Fibroblast of pulmonary artery (primary cell): ENCODE measurements at regions not wholly inside any gene's neighbourhood (a gene's known extent, or its start where the extent isn't known, plus 50 kb on each side); places are given as distances from the start of the nearest gene placed in this dataset.
A peak's percentile ranks its signal among the peaks of the same experiment; 100 is the strongest.

Source experiments
- DNase-seq: peaks from one replicate; pipeline ENCODE4 v3.0.0-alpha.2; 2010; ENCODE audit warnings: low read depth
- H3K4me3 ChIP-seq: replicated peaks from 2 replicates; pipeline ENCODE4 v1.5.1; 2011; ENCODE audit warnings: low read depth, mild to moderate bottlenecking, control low read depth, low read length, moderate library complexity
- TF ChIP-seq, protein P1 (sequence below): IDR thresholded peaks from 2 replicates; pipeline ENCODE4 v1.5.1; 2011; ENCODE audit warnings: mild to moderate bottlenecking, control low read depth, low read length, inconsistent platforms; ENCODE audit errors: missing control alignments

DNA sequence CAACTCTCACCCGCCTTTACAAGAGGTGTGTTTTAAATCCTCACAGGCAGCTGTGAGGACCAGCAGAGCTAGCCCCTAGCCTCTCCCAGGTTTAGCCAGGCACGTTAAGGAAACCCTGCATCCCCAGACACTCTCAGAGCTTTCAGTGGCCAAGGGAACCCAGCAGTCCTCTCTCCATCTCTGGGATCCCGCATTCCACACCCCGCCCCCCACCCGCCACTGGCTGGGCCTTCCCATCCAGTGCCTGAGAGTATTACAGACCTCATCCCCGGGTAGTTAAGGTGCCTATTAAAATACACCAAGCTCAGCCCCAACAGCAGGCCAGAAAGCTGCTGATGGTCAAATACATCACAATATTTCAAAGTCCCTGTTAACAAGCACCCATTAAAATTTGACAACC, 256.2 kb downstream of the BCOR start:
- DNase-seq, result no peak
- no peak overlapping the region for H3K4me3 ChIP-seq
- TF ChIP-seq, protein P1, sequence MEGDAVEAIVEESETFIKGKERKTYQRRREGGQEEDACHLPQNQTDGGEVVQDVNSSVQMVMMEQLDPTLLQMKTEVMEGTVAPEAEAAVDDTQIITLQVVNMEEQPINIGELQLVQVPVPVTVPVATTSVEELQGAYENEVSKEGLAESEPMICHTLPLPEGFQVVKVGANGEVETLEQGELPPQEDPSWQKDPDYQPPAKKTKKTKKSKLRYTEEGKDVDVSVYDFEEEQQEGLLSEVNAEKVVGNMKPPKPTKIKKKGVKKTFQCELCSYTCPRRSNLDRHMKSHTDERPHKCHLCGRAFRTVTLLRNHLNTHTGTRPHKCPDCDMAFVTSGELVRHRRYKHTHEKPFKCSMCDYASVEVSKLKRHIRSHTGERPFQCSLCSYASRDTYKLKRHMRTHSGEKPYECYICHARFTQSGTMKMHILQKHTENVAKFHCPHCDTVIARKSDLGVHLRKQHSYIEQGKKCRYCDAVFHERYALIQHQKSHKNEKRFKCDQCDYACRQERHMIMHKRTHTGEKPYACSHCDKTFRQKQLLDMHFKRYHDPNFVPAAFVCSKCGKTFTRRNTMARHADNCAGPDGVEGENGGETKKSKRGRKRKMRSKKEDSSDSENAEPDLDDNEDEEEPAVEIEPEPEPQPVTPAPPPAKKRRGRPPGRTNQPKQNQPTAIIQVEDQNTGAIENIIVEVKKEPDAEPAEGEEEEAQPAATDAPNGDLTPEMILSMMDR, result no peak

DNA sequence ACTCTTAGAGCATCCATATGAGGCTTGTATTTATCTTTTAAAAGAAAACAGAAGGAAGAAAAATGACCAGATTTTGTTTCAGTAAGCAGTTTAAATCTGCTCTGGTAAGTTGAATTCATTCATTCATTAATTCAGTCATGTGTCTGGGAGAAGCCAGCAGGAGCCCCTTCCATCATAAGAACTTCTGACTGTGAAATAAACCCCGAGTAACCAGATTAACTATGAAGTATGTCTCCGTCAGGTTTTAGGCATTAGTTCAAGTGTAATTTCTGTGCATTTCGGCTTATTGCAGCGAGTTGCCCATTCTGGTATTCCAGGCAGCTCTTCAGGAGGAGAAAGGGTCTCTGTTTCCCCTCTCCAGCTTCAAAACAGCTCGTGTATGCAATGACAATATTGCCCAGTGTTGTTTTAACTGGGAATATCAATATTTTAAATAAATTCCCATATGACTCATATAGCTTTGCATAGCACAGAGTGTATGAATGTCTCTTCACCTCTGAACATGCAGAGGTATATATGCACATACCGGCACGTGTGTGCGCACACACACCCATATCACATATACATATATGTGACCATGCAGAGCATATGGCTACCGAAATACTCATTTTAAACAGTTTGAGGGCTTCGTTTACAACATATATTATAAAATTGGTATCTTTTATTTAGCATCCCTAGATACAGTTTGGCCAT, 255.3 kb downstream of the BCOR start:
- DNase-seq, result no peak
- H3K4me3 ChIP-seq, result no peak overlapping the region
- TF ChIP-seq, protein P1, result no peak

DNA sequence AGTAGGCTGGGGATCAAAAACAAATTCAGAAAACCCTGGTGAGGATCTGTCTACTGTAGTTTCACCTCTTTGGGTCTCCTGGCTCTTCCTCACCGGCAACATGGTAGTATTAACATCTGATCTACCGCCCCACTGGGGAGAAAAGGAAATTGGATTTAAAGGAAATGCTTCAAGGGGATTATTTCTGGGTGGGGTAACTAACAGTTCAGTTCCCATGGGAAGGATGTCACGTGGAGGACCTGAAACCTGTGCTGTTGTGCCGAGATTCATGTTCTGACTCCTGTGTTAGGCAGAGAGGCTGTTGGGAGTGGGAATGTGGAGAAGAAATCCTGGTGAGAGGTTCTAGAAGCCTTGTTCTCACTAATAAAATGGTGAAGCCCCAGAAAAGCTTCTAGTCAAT, 254.4 kb downstream of the BCOR start:
- DNase-seq, result no peak
- H3K4me3 ChIP-seq, result no peak overlapping the region
- TF ChIP-seq, protein P1, result no peak

DNA sequence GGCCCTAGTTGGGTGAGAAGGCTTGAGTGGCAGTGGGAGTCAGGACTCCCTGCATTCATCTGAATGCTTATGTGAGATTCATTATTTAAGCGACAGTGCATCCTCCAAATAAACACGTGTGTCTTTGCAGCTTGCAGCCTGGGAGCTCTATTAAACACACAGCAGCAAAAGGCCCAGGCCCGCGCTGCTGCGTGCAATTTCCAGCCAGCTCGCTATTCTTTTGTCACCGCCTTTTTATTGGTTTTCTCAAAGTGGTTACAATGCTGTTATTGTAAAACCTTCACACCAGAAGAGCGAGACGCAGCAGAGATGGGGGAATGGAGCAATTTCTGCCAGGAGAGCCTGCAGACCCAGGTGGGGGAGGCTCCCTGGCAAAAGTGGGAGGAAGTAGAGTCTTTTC, 252.5 kb downstream of the BCOR start:
- DNase-seq, result no peak
- TF ChIP-seq, protein P1, result no peak
- H3K4me3 ChIP-seq, result no peak overlapping the region

DNA sequence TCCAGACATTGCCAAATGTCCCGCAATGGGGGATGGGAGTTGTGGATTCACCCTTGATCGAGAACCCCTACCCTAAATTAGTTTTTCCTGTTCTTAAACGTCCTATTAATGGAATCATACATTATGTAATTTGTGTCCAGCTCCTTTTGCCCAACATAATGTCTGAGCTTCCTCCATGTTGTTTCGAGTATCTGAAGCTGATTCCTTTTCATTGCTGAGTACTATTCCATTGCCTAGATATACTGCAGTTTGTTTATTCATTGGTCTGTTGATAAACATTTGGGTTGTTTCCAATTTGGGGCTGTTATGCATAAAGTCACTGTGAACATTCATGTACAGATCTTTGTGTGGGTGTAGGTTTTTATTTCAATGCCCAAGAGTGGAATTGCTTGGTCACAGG, 251.3 kb downstream of the BCOR start:
- no peak for DNase-seq
- H3K4me3 ChIP-seq, result no peak overlapping the region
- TF ChIP-seq, protein P1, result no peak

DNA sequence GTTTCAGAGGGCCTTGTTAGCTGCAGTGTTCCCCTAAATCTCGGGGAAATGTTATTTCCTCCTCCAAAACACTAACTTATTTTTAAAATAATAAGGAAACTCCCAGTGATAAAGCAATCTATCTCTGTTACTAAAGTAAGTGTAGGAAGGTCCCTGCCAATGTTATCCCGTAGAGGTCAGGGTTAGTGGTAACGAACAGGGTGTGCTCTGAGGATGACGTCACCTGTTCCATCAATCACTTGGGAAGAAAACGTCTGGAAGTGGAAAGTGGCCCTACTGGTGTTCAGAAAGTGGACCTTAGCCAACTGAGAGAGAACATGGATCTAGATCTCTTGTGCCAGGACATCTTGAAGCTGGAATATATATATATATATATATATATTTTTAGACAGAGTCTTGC, 249.5 kb downstream of the BCOR start:
- no peak overlapping the region for H3K4me3 ChIP-seq
- TF ChIP-seq, protein P1, result no peak
- DNase-seq, result peak; percentile 55

DNA sequence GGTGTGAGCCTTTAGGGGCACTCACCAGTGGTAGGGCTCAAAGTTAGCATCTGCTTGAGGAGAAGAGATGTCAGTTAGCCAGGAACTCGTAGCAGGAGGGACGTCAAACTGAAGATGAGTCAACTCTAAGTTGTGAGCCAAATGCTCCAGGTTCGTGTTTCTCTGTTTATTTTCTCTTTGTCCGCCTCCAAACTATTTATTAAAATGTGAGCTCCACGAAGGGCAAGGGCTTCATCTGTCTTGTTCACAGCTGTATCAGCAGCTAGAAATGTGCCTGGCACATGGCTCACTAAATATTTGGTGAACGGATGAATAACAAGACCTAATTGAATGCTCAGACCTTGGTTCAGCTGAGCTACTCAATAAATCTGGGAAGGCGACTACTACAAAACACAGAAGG, 248.9 kb downstream of the BCOR start:
- TF ChIP-seq, protein P1, result no peak
- peak; percentile 58 for DNase-seq
- no peak overlapping the region for H3K4me3 ChIP-seq
